ENCODE measurements at regions not wholly inside any gene's neighbourhood (a gene's known extent, or its start where the extent isn't known, plus 50 kb on each side); places are given as distances from the start of the nearest gene placed in this dataset.

DNA sequence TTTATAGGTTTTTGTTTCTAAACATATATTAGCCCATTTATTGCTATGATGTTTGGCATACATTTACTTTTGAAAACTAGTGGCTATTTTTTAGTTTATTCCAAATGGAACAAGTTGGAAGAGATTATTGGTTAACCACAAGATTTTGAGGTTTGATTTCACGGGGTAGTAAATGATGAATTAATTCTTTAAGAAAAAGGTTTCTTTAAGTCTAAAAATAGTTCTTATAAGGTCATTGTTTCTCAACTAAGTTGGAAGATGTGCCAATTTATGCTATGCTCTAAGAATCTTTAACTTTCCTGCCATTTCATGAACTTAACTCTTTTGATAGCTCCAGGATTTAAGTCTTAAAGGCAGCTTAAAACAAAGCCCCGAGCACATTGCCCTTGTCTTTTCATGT, 183.8 kb downstream of the LMO4 start:
- no peak for DNase-seq

DNA sequence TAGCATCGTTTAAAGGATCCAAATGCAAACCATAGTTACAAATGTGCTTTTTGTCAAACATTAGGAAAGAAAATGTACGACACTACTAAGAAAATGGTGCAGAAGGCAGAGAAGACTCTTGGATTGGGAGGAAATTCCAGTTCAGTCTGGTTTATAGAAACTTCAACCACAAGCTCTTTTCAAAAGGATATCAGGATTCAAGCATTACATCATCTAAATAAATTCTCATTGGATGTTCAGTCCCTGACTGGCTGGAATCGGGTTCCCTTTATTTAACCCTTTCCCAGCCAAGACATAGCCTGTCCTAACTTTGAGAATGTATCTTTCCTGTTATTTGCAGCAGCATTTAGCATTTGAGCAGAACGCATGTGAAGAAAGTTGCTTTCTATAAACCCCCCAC, 184.6 kb downstream of the LMO4 start:
- no peak for DNase-seq

DNA sequence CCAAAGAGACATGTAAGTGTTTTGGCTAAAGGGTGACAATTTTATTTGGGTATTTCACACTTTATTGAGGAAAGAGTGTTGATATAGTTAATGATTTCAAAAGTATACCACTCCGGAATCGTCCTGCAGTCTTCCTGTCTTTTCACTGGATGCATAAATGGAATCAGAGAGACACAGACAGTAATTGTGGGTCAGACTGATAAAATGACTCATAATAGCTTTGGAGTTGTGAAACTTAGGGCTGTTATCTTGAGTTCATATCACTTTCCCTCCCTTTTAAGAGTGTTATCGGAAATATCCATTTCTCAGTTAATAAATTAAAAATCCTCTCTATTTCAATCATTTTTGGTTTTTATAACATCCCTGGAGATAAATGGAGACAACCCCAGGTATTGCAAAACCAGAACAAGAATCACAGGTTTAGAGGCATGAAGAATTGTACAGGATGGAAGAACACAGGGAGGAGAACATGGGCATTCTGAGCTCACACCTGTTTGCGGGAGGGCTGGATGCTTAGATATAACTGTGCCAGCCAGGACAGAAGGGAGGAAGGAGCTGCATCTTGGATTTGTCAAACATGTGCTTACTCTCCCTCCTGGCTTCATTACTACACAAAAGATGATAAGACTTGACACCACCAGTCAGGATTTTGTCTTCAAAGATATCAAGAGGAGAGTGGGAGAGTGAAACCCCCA, 185.4 kb downstream of the LMO4 start:
- no peak for DNase-seq

DNA sequence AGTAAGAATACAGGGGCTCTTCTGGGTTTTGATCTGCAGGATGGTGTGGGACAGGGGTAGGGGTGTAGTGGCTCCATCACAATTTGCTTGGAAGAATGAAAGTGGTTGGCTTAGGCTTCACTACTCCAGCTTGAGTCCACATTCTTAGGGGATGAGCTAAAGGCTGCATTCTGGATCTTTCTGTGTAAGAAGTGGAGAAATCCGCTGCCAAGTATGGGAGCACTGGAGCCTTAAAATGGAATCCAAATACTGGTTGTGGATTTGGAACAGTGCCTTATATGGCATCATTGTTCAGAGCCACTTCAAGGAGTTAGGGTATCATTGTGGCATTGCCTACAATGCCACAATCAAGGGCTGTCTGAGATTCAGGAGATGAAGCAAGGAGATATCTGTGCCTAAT, 187.1 kb downstream of the LMO4 start:
- DNase-seq, result no peak

DNA sequence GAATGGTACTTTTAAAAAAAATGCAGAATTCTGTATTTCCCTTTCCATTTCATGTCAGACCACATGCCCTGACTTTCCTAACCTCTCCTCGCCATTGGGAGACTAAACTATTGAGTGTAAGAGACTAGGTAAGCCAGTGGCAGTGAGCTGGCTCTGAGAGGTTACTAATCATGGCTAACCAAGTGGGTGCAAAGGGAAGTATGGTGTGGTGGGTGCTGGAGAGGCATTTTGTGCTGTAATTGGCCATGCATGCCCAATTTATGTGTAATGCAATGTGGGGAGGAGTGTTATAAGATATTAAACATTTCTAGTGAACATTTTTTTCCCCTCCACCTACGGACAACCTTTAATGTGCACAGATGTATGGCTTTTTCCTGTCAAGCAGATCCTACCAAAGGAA, 190.1 kb downstream of the LMO4 start:
- no peak for DNase-seq

DNA sequence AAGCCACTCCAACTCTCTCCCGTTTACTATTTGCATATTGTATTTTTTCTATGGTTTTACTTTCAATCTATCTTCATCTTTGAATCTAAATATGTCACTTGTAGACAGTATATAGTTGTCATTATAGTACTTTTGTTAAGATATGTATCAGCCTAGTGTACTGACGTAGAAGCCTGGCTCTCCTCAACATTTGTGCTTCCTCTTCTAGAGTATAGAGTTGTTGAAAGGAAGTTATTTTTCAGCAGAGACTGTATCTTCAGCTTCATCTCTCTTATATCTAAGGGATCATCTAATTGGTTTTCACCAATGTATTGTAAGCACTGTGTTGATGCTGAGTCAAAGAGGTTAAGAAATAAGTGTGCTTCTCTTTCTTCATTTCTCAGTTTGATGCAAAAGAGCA, 192.8 kb downstream of the LMO4 start:
- DNase-seq, result no peak

DNA sequence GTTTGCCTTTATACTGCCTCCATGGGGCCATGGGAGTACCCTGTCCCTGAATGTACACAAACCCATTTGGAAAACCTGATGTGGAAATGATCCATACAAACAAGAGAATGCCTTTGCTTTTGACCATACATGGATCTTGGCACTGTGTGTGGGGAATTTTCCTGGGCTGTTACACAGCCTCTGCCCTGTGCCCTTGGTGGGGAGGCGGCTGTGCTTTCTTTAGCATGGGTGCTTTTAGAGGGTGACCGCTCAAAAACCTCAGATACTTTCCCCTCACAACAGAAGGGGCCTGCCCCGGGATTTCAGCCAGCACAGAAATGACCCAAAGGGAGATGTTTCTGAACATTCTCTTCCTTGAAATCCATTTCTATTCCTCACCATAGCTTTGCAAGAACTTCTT, 194.8 kb downstream of the LMO4 start:
- DNase-seq, result no peak

DNA sequence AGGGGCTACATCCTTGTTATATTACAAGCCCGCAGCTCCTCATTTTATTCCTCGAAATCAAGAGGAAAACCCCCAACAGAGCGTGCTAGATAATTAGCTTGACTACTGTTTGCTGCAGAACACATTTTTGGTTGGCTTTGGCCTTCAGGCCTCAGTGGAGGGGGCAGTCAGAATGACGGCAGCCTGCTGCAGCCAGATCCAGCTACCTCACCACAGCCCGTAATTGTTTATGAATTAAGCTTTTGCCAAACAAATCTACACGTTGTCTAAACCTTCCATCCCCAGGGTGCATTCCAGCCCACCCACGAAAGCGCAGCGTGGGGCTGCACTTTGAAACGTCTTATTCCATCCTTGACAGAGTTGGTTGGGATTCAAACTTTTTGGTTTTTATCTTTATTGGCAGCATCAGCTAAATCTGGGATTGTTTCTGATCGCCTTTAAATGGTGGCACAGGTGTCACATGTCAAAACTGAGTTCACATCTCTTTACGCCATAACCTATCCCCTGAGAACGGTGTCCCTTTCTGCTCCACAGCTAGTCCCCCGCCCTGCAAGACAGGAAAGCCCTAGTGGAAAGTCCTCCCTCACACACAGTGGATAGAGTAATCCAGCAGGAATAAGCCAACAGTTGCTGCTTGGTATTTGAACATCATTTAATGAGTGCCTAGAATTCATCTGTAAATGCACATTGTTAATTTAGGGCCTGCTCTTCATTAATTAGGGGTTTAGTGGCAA, 195.5 kb downstream of the LMO4 start:
- DNase-seq, result no peak

DNA sequence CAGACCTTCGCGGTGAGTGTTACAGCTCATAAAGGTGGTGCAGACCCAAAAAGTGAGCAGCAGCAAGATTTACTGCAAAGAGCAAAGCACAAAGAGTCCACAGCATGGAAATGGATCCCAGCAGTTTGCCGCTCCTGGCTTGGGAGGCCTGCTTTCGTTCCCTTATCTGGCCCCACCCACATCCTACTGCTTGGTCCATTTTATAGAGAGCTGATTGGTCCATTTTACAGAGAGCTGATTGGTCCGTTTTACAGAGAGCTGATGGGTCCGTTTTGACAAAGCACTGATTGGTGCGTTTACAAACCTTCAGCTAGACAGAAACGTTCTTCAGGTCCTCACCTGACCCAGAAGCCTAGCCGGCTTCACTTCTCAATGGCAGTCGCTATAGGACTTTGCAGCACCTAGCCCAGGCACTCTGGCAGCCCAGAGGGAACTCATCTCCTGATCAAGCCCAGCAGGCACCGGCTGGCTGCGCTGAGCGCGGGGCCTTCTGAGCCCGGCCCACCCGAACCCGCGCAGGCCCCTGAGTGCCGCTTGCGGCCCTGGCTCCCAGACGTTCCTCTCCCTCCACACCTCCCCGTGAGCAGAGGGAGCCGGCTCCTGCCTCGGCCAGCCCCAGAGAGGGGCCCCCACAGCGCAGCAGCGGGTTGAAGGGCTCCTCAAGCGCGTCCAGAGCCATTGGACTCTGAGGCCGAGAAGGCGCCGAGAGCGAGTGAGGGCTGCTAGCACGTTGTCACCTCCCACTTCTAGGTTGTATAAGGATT, 200.3 kb downstream of the LMO4 start:
- no peak for DNase-seq

DNA sequence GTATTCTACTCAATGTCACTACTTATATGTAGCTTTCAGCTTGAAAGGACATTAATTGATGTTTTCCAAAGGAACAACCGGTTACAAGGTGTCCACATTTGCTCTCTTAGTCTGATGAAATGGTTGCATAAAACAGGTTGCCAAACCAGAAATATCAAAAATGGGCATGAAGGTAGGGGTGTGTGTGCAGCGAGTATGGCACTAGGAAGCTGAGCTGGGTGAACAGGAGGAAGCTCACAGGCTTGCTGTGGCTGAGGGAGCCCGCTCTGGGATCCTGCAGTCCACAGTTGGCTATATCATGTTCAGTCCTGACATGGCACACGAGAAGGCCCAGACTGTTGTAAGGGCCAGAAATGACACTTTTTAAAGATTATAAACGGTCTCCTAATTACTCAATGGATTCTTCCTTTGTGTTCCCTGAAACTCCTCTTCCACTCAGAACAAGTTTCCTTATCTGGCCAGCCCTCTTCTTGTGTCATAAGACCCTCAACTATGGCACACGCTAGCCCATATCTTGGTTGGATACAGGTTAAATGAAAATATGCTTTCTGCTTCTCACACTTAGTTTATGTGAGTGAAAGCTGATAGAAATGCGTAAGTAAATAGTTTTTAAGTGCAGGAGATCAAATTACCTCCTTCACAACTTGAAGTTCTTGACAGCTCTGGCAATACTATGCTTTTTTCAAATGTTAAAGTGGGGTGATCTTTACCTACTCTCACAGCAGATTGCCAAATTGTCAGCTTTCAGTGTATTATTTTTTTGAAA, 201.5 kb downstream of the LMO4 start:
- DNase-seq, result no peak

DNA sequence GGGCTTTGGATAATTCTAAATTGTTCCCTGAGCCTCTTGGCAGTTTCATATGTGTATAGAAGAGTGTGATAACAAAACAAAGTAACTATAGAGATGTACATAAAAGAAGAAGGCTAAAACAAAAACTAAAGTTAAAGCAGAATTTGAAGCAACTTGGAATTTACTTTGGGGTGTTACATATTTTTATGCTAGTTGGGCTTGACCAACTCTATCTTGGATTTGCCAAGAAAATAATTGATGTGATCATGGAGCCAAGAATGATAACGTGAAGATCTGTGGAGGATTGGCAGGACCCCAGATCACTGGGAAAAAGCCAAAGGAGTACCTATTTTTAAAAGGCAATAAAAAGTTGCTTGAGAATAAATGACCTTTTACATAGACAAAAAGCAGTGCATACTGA, 206.9 kb downstream of the LMO4 start:
- DNase-seq, result no peak

DNA sequence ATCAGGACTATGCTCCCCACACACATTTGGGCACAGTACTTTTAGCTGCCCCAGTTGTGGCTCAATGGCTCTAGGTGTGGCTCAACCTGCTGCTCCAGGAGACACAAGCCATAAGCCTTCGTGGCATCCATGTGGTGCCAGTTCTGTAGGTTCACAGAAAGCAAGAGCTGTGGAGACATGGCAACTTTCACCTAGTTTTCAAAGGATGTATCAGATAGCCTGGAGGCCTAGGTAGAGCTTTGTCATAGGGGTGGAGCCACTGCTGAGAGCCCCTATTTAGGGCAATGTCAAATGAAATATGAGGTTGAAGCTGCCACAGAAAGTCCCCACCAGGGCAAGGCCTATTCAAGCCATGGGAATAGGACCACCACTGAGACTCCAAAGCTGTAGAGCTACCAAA, 210.5 kb downstream of the LMO4 start:
- no peak for DNase-seq

DNA sequence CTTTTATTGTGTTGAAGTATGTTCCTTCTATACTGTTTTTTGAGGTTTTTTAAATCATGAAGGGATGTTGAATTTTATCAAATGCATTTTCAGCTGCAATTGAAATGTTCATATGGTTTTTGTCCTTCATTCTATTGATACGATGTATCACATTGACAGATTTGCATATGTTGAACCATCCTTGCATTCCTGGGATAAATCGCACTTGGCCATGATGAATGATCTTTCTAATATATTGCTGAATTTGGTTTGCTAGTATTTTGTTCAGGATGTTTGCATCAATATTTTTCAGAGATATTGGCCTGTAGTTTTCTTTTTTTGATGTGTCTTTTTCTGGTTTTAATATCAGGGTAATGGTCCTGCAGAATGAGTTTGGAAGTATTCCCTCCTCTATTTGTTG, 214.0 kb downstream of the LMO4 start:
- no peak for DNase-seq

DNA sequence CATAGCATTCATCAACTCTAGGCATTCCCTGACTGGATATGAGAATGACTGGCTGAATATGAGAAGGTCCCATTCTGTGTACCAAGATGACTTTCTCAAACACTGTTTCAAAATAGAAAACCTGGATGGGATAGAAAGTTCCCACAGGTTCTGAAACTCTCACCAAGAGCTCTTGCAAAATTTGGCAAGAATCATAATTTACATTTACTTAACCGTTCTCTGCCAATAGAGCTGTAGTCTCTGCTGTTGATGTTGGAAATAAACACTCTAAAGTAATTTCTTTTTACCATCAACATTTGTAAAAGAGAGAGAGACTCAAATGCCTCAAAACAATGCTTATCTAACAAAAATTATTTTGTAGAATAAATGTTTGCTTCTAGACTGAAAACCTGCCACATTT, 221.1 kb downstream of the LMO4 start:
- DNase-seq, result no peak

DNA sequence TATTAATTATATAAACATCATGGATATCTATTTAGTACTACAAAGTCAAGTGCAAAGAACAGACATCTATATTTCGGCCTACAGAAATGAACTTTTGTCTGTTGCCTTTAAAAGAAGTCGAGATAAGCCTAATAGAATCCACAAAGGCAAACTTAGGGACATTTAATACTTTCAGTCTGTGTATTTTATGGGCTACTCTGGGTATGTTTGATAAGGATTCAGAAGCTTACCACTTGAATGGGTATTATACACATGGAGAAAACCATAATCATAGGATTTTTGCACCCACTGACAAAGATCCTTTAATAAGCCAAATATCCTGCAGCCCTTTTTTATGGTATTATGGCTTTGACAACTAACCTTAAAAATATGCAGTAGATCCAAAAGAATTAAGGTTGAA, 224.8 kb downstream of the LMO4 start:
- no peak for DNase-seq

DNA sequence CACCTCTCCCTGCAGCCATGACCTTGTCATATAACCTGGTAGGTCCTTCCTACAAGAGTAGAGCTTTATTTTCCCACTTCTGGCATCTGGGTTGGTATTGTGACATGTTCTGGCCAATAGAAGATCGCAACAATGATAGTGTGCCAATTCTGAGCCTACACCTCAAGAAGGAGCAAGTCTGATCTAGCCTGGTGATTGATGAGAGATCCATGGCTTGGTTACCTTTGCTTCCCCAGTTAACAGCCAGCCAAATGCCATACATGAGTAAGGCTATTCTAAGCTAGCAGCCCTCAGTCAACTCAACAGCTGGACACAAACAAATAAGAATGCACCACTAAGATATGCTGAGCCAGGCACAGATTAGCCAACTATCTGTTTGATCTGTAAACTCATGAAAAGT, 226.7 kb downstream of the LMO4 start:
- no peak for DNase-seq

DNA sequence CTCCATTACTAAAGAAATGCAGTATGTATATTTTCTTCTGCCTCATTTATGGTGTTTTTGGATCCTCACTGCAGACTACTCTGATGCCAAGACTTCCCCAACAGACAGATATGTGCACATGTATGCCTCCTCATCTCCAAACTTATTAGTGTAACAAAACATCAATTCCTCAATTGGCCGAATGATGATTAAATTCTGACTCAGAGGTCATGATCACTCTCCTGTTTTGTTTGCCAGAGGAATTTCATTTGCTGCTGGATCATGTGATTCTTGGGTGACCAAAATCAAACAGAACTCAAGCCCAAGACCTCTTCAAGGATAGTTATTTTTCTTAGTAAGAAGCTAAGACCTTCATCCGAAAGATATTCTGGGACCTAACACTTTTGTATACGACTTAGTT, 227.6 kb downstream of the LMO4 start:
- DNase-seq, result no peak

DNA sequence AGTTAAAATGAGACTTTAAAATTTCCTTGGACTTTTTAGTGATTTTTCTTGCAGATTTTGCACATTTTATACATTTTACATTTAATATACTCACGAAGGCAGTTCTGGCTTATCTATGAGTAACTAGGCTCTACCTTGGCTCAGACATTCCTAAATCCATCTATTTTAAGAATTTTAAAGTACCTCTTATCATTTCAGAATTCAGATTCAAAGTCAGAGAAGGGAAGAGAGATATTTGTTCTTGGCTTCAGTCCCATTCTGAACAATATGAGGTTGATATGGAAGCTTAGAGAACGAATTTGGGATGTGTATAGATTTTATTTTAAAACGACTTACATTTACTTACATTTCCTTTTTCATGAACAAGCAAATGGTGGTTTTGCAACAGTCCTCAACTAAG, 230.2 kb downstream of the LMO4 start:
- no peak for DNase-seq

DNA sequence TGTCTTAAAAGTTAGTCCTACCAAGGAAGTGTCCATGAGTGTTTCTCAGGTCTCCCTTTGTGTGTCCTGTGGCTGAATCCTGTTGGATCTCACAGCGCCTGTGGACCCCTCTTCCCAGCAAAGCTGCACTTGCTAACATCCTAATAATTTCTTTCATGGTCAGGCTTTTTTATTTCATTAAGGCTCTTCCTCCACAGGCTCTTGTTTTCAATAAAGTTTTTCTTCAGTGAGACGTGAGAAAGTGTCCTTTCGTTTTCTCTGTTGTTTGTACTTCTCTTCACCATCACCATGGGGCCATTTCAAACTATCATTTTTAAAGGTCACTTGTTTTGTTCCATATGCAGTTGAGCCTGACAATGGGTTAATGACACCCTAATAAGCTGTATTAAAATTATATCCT, 231.5 kb downstream of the LMO4 start:
- no peak for DNase-seq

DNA sequence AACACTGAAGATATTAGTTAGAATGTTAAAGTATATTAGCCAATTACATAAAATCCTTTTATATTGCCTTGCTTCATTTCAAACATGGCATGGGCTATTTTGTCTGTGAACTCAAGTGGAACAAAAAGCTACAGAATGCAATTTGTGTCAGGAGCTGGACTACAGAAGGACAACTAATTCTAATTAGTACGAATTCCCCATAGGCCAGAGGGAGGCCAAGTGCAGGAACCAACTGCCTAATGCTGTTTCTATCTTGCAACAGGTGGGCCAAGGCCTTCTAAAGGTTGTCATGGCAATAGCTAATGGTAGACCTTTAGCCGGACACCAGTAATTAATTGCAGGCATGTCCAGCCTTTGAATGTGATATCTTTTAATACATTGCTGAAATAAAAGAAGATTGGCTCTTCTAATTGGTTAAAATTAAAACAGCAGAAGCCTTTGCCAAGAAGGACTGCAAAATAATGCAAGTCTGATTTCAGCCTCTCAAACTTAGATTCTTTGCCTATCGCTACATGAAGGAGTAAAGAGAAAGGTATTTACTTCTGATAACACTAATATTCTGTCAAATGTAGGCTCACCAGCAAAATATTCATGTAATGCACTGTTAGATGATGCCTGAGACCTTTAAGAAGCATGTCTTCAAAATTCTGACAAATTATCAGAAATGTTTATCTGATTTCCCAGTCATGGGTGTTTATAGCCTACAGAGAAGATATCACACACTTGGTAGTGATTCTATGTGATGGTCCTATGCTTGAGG, 232.1 kb downstream of the LMO4 start:
- DNase-seq, result no peak

DNA sequence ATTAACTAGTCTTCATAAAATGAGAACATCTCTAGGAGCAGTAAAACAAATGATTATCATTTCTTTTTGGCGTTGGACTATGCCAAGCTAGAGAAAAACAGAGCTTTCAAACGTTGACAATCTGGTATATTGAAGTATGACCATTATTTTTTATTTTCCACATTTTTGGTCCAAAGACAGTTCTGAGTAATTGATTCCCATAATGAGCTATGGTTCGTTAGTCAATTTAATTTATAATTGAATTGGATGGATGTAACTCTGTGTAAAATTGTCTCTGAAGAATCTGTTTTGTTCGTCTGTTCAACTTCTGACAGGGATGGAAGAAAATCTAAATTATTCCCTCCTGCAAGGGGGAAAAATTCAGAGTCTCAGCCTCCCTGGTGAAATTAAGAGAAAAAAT, 234.5 kb downstream of the LMO4 start:
- no peak for DNase-seq

DNA sequence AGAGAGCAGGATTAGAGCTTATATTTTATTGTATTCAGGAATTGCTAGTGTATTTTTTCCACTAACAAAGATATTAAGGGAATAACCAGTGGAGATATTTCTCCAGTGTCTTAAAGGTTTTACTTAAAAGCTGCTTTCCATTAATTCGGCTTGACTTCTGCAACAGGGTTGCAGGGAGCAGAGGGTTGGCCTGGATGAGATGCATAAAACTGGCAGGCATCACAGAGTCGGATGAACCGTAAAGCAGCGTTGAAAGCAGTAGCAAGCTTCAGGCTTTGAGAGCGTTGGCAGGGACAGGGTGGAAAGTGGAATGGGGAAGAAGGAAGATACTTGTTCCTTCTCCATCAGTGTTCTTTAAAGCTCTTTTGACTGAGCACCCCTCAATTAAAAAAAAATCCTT, 237.2 kb downstream of the LMO4 start:
- no peak for DNase-seq

DNA sequence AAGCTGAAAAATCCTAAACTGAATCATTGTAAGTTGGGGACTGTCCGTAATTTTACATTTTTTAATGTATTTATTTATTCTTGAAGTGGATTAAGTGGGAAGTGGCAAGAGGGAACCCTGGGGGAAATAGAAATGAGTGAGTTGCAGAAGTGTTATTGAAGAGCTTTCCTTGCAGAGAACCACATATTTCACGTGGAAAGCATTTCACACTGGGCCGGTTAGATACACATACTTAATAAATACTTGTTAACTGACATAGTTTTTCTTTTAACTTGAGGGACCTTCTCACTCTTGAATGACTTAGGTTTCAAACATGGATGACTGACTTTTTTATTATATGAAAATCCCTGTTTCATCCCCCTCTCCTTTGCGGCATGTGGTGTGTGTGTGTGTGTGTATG, 239.3 kb downstream of the LMO4 start:
- no peak for DNase-seq
